ENCODE measurements at regions not wholly inside any gene's neighbourhood (a gene's known extent, or its start where the extent isn't known, plus 50 kb on each side); places are given as distances from the start of the nearest gene placed in this dataset.

- Histone ChIP-seq H3K27me3 (no peaks in the 10 kb centered on the region), H3K27ac (no peak overlapping the region), H3K9me3 (no peaks in the 10 kb centered on the region), H3K4me1 (peaks cover 0 to 7% (median 0%) of the 10 kb centered on the region in 4 donors), H3K36me3 (no peaks in the 10 kb centered on the region), H3K4me3 (no peak overlapping the region)
- DNase-seq, result no peak
- WGBS, 5 donors, result 91 to 100% (median 97%) methylated on average over 3 of the region's 3 CpGs
- intact Hi-C loops (cut with DNase I; ENCODE audit: low total_unique reads), result no loop called here
- TF ChIP-seq CTCF (IDR thresholded peaks at IDR 0.05), result no peak
- TF ChIP-seq POLR2A (IDR thresholded peaks at IDR 0.05), result no peak
- no peak for TF ChIP-seq POLR2AphosphoS5 (IDR thresholded peaks at IDR 0.05)
- TF ChIP-seq EP300 (IDR thresholded peaks at IDR 0.05), result no peak
Measured at GRCh38 chr13:50634339-50634738, 209.2 kb downstream of the DLEU7 start.

GRCh38 chr13:50635504-50635903 lies 208.0 kb downstream of the DLEU7 start:
- intact Hi-C loops (cut with DNase I; ENCODE audit: low total_unique reads), result no loop called here
- TF ChIP-seq POLR2AphosphoS5 (IDR thresholded peaks at IDR 0.05) (peak in 1 of 3 donors; percentile 19), POLR2A (IDR thresholded peaks at IDR 0.05) (no peak), CTCF (IDR thresholded peaks at IDR 0.05) (no peak)
- peak in 1 of 2 donors; percentile 76 for DNase-seq
- WGBS, 5 donors, result 39 to 53% (median 44%) methylated on average over 3 of the region's 3 CpGs
- H3K4me3 ChIP-seq, result no peak overlapping the region
- H3K36me3 ChIP-seq, result no peaks in the 10 kb centered on the region
- H3K4me1 ChIP-seq, result peaks cover 0 to 7% (median 0%) of the 10 kb centered on the region in 4 donors
- no peaks in the 10 kb centered on the region for H3K27me3 ChIP-seq
- H3K27ac ChIP-seq, result peak overlapping the region in 3 of 5 donors; percentile 16 to 44 (median 34)
- no peaks in the 10 kb centered on the region for H3K9me3 ChIP-seq

- Histone ChIP-seq H3K27ac (peak overlapping the region in 3 of 5 donors; percentile 16 to 44 (median 34)), H3K36me3 (no peaks in the 10 kb centered on the region)
- peak in 1 of 2 donors; percentile 36 for DNase-seq
Measured at GRCh38 chr13:50636007-50636704, 207.3 kb downstream of the DLEU7 start.

GRCh38 chr13:50643060-50643459 lies 200.4 kb downstream of the DLEU7 start:
- no peak for TF ChIP-seq EP300 (IDR thresholded peaks at IDR 0.05)
- no peak for TF ChIP-seq CTCF (IDR thresholded peaks at IDR 0.05)
- TF ChIP-seq POLR2AphosphoS5 (IDR thresholded peaks at IDR 0.05), result no peak
- TF ChIP-seq POLR2A (IDR thresholded peaks at IDR 0.05), result no peak
- Histone ChIP-seq H3K4me1 (no peaks in the 10 kb centered on the region), H3K4me3 (no peak overlapping the region), H3K27ac (no peak overlapping the region), H3K9me3 (no peaks in the 10 kb centered on the region), H3K36me3 (no peaks in the 10 kb centered on the region), H3K27me3 (no peaks in the 10 kb centered on the region)
- intact Hi-C loops (cut with DNase I; ENCODE audit: low total_unique reads), result no loop called here
- 73 to 86% (median 84%) methylated on average over 5 of the region's 5 CpGs for WGBS, 5 donors
- DNase-seq, result no peak

More at GRCh38 chr13:50636007-50636704, 207.3 kb downstream of the DLEU7 start:
- Histone ChIP-seq H3K4me1 (peaks cover 0 to 7% (median 0%) of the 10 kb centered on the region in 4 donors), H3K9me3 (no peaks in the 10 kb centered on the region), H3K27me3 (no peaks in the 10 kb centered on the region), H3K4me3 (no peak overlapping the region)
- intact Hi-C loops (cut with DNase I; ENCODE audit: low total_unique reads), result no loop called here
- 67 to 77% (median 73%) methylated on average over 7 of the region's 7 CpGs for WGBS, 5 donors
- TF ChIP-seq EP300 (IDR thresholded peaks at IDR 0.05) (no peak), POLR2AphosphoS5 (IDR thresholded peaks at IDR 0.05) (no peak), CTCF (IDR thresholded peaks at IDR 0.05) (no peak), POLR2A (IDR thresholded peaks at IDR 0.05) (no peak)
